ENCODE measurements at regions not wholly inside any gene's neighbourhood (a gene's known extent, or its start where the extent isn't known, plus 50 kb on each side); places are given as distances from the start of the nearest gene placed in this dataset.

- CTCF ChIA-PET, result interaction anchor here (0.7 kb wide), 1 partner anchor 356 kb away, joined by 4 read pairs; no protein-coding TSS in a partner anchor
- TF ChIP-seq CTCF (conservative IDR thresholded peaks at IDR 0.05; ENCODE audit: low read depth, low read length) (no peak), EZH2 (IDR thresholded peaks at IDR 0.05; ENCODE audit: borderline replicate concordance, low read depth, low read length, poor library complexity, severe bottlenecking) (no peak)
- H3K9me3 ChIP-seq (ENCODE audit: low read depth, low read length, poor library complexity, severe bottlenecking), result no peaks in the 10 kb centered on the region
- H3K36me3 ChIP-seq (ENCODE audit: insufficient read depth, low read length, poor library complexity, severe bottlenecking), result no peaks in the 10 kb centered on the region
- no peaks in the 10 kb centered on the region for H3K4me1 ChIP-seq (ENCODE audit: insufficient read depth, low read length, poor library complexity, severe bottlenecking)
- BruUV-seq (replicated peaks), result no TSS peak
- intact Hi-C loops (cut with micrococcal nuclease; ENCODE audit: unreplicated experiment), result no loop called here
- H3K4me3 ChIP-seq (ENCODE audit: low read depth, low read length, poor library complexity, severe bottlenecking), result no peak overlapping the region
- DNase-seq (ENCODE audit: low spot score), result no peak
- POLR2A ChIA-PET (ENCODE audit: low non-redundant PET), result no interaction called here
- no peak overlapping the region for H3K27ac ChIP-seq (ENCODE audit: low read depth, low read length, poor library complexity, severe bottlenecking)
- H3K27me3 ChIP-seq (replicated peaks; ENCODE audit: insufficient read depth, low read depth, low read length, poor library complexity), result peaks cover 9% of the 10 kb centered on the region
Measured at GRCh38 chr3:70519913-70520659, 207.6 kb upstream of the MDFIC2 start.

- TF ChIP-seq EZH2 (IDR thresholded peaks at IDR 0.05; ENCODE audit: borderline replicate concordance, low read depth, low read length, poor library complexity, severe bottlenecking) (no peak), CTCF (conservative IDR thresholded peaks at IDR 0.05; ENCODE audit: low read depth, low read length) (no peak)
- ChIA-PET CTCF (no interaction called here), POLR2A (ENCODE audit: low non-redundant PET) (no interaction called here)
- H3K9me3 ChIP-seq (ENCODE audit: low read depth, low read length, poor library complexity, severe bottlenecking), result no peaks in the 10 kb centered on the region
- H3K4me3 ChIP-seq (ENCODE audit: low read depth, low read length, poor library complexity, severe bottlenecking), result no peak overlapping the region
- no peaks in the 10 kb centered on the region for H3K4me1 ChIP-seq (ENCODE audit: insufficient read depth, low read length, poor library complexity, severe bottlenecking)
- H3K36me3 ChIP-seq (ENCODE audit: insufficient read depth, low read length, poor library complexity, severe bottlenecking), result no peaks in the 10 kb centered on the region
- H3K27me3 ChIP-seq (replicated peaks; ENCODE audit: insufficient read depth, low read depth, low read length, poor library complexity), result peaks cover 9% of the 10 kb centered on the region
- BruUV-seq (replicated peaks), result no TSS peak
- intact Hi-C loops (cut with micrococcal nuclease; ENCODE audit: unreplicated experiment), result no loop called here
- H3K27ac ChIP-seq (ENCODE audit: low read depth, low read length, poor library complexity, severe bottlenecking), result no peak overlapping the region
- no peak for DNase-seq (ENCODE audit: low spot score)
Measured at GRCh38 chr3:70519026-70519425, 206.6 kb upstream of the MDFIC2 start.

GRCh38 chr3:70518356-70518755, 205.9 kb upstream of the MDFIC2 start:
- ChIA-PET CTCF (no interaction called here), POLR2A (ENCODE audit: low non-redundant PET) (no interaction called here)
- no peak for DNase-seq (ENCODE audit: low spot score)
- intact Hi-C loops (cut with micrococcal nuclease; ENCODE audit: unreplicated experiment), result no loop called here
- Histone ChIP-seq H3K4me1 (ENCODE audit: insufficient read depth, low read length, poor library complexity, severe bottlenecking) (no peaks in the 10 kb centered on the region), H3K36me3 (ENCODE audit: insufficient read depth, low read length, poor library complexity, severe bottlenecking) (no peaks in the 10 kb centered on the region), H3K9me3 (ENCODE audit: low read depth, low read length, poor library complexity, severe bottlenecking) (no peaks in the 10 kb centered on the region), H3K27ac (ENCODE audit: low read depth, low read length, poor library complexity, severe bottlenecking) (no peak overlapping the region), H3K27me3 (replicated peaks; ENCODE audit: insufficient read depth, low read depth, low read length, poor library complexity) (peaks cover 9% of the 10 kb centered on the region), H3K4me3 (ENCODE audit: low read depth, low read length, poor library complexity, severe bottlenecking) (no peak overlapping the region)
- no peak for TF ChIP-seq EZH2 (IDR thresholded peaks at IDR 0.05; ENCODE audit: borderline replicate concordance, low read depth, low read length, poor library complexity, severe bottlenecking)
- TF ChIP-seq CTCF (conservative IDR thresholded peaks at IDR 0.05; ENCODE audit: low read depth, low read length), result no peak
- BruUV-seq (replicated peaks), result no TSS peak
